Nephron progenitor cell (in vitro differentiated cells): ENCODE measurements at regions not wholly inside any gene's neighbourhood (a gene's known extent, or its start where the extent isn't known, plus 50 kb on each side); places are given as distances from the start of the nearest gene placed in this dataset.
"Not testable (repeated sequence)": the region's sequence is repeated elsewhere in the genome, so short reads cannot be mapped to it uniquely, and the experiment has no call there.

ENCODE experiments used
- DNase-seq: peaks from one replicate; pipeline ENCODE4 v3.0.0; 2021
- H3K27ac Mint-ChIP-seq: 2 replicates; pipeline ENCODE4 v1.8.0; 2021; ENCODE audit warnings: mild to moderate bottlenecking, moderate library complexity, mixed read lengths
- H3K27me3 Mint-ChIP-seq: 2 replicates; pipeline ENCODE4 v1.8.0; 2021; ENCODE audit warnings: mild to moderate bottlenecking, low read depth, mixed read lengths; ENCODE audit not compliant: poor library complexity
- H3K36me3 Mint-ChIP-seq: 2 replicates; pipeline ENCODE4 v1.8.0; 2021; ENCODE audit warnings: low read depth, mixed read lengths
- H3K4me1 Mint-ChIP-seq: 2 replicates; pipeline ENCODE4 v1.8.0; 2021; ENCODE audit warnings: mixed read lengths
- H3K4me3 Mint-ChIP-seq: 2 replicates; pipeline ENCODE4 v1.8.0; 2021; ENCODE audit warnings: mild to moderate bottlenecking, moderate library complexity, mixed read lengths
- H3K9me3 Mint-ChIP-seq: 2 replicates; pipeline ENCODE4 v1.8.0; 2021; ENCODE audit warnings: mild to moderate bottlenecking, moderate library complexity, mixed read lengths
- CTCF ChIP-seq: fragments of 200-600 bp; sonication (generic); IDR thresholded peaks from 2 replicates; pipeline ENCODE4 v1.5.0; 2021; ENCODE audit warnings: antibody characterized with exemption

GRCh38 chr1:10918531-10918930, 93.9 kb upstream of the TARDBP start:
- no peak for TF ChIP-seq CTCF
- Mint-ChIP-seq H3K4me3 (no peak overlapping the region), H3K27me3 (peaks cover 8% of the 10 kb centered on the region), H3K4me1 (no peaks in the 10 kb centered on the region), H3K27ac (no peak overlapping the region), H3K9me3 (no peaks in the 10 kb centered on the region), H3K36me3 (no peaks in the 10 kb centered on the region)
- DNase-seq = no peak

- H3K4me1 Mint-ChIP-seq = no peaks in the 10 kb centered on the region
- no peak for TF ChIP-seq CTCF
- H3K27ac Mint-ChIP-seq = no peak overlapping the region
- no peak for DNase-seq
- H3K4me3 Mint-ChIP-seq = no peak overlapping the region
- H3K36me3 Mint-ChIP-seq = no peaks in the 10 kb centered on the region
- peaks cover 8% of the 10 kb centered on the region for H3K27me3 Mint-ChIP-seq
- H3K9me3 Mint-ChIP-seq = peaks cover 3% of the 10 kb centered on the region
These were observed 92.3 kb upstream of the TARDBP start for GRCh38 chr1:10920063-10920626.

GRCh38 chr1:10922315-10923060, 90.0 kb upstream of the TARDBP start:
- H3K27me3 Mint-ChIP-seq, H3K4me1 Mint-ChIP-seq, H3K36me3 Mint-ChIP-seq, H3K4me3 Mint-ChIP-seq, H3K9me3 Mint-ChIP-seq, DNase-seq, H3K27ac Mint-ChIP-seq: not testable (repeated sequence)

GRCh38 chr1:10924030-10924429, 88.4 kb upstream of the TARDBP start:
- peaks cover 8% of the 10 kb centered on the region for H3K27me3 Mint-ChIP-seq
- no peaks in the 10 kb centered on the region for H3K4me1 Mint-ChIP-seq
- no peak overlapping the region for H3K4me3 Mint-ChIP-seq
- no peak for TF ChIP-seq CTCF
- no peak for DNase-seq
- no peak overlapping the region for H3K27ac Mint-ChIP-seq
- no peaks in the 10 kb centered on the region for H3K36me3 Mint-ChIP-seq
- peaks cover 11% of the 10 kb centered on the region for H3K9me3 Mint-ChIP-seq

- Mint-ChIP-seq H3K27ac (no peak overlapping the region), H3K4me1 (no peaks in the 10 kb centered on the region), H3K4me3 (no peak overlapping the region), H3K9me3 (peaks cover 16% of the 10 kb centered on the region), H3K36me3 (no peaks in the 10 kb centered on the region), H3K27me3 (peaks cover 17% of the 10 kb centered on the region)
- TF ChIP-seq CTCF = no peak
- DNase-seq = no peak
These were observed 83.8 kb upstream of the TARDBP start for GRCh38 chr1:10928654-10929053.

GRCh38 chr1:10932088-10932487, 80.4 kb upstream of the TARDBP start:
- Mint-ChIP-seq H3K36me3 (no peaks in the 10 kb centered on the region), H3K4me3 (no peak overlapping the region), H3K9me3 (peaks cover 13% of the 10 kb centered on the region), H3K27ac (no peak overlapping the region), H3K4me1 (no peaks in the 10 kb centered on the region), H3K27me3 (peaks cover 34% of the 10 kb centered on the region)
- DNase-seq = no peak
- no peak for TF ChIP-seq CTCF
